ENCODE measurements at regions not wholly inside any gene's neighbourhood (a gene's known extent, or its start where the extent isn't known, plus 50 kb on each side); places are given as distances from the start of the nearest gene placed in this dataset.

GRCh38 chr13:102461302-102461701, 59.5 kb upstream of the FGF14 start:
- no peaks in the 10 kb centered on the region for H4K20me1 ChIP-seq (ENCODE audit: insufficient read depth)
- no peaks in the 10 kb centered on the region for H3K36me3 ChIP-seq (ENCODE audit: insufficient read depth, low read length)
- H3K79me2 ChIP-seq (replicated peaks; ENCODE audit: insufficient read depth, low read length) = no peaks in the 10 kb centered on the region

GRCh38 chr13:102460806-102461205, 59.0 kb upstream of the FGF14 start:
- TF ChIP-seq, protein P1, sequence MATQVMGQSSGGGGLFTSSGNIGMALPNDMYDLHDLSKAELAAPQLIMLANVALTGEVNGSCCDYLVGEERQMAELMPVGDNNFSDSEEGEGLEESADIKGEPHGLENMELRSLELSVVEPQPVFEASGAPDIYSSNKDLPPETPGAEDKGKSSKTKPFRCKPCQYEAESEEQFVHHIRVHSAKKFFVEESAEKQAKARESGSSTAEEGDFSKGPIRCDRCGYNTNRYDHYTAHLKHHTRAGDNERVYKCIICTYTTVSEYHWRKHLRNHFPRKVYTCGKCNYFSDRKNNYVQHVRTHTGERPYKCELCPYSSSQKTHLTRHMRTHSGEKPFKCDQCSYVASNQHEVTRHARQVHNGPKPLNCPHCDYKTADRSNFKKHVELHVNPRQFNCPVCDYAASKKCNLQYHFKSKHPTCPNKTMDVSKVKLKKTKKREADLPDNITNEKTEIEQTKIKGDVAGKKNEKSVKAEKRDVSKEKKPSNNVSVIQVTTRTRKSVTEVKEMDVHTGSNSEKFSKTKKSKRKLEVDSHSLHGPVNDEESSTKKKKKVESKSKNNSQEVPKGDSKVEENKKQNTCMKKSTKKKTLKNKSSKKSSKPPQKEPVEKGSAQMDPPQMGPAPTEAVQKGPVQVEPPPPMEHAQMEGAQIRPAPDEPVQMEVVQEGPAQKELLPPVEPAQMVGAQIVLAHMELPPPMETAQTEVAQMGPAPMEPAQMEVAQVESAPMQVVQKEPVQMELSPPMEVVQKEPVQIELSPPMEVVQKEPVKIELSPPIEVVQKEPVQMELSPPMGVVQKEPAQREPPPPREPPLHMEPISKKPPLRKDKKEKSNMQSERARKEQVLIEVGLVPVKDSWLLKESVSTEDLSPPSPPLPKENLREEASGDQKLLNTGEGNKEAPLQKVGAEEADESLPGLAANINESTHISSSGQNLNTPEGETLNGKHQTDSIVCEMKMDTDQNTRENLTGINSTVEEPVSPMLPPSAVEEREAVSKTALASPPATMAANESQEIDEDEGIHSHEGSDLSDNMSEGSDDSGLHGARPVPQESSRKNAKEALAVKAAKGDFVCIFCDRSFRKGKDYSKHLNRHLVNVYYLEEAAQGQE (IDR thresholded peaks at IDR 0.05; ENCODE audit: borderline replicate concordance) = no peak
- TF ChIP-seq CTCF (IDR thresholded peaks at IDR 0.05; ENCODE audit: poor library complexity, severe bottlenecking) = no peak
- no peak for TF ChIP-seq EZH2 (IDR thresholded peaks at IDR 0.05; ENCODE audit: borderline replicate concordance, insufficient read depth, low read length, poor library complexity, severe bottlenecking)
- no peak for TF ChIP-seq RAD21 (conservative IDR thresholded peaks at IDR 0.05)
- no peak for TF ChIP-seq EP300 (conservative IDR thresholded peaks at IDR 0.05; ENCODE audit: poor library complexity, severe bottlenecking)
- TF ChIP-seq SMC3 (conservative IDR thresholded peaks at IDR 0.05; ENCODE audit: poor library complexity) = no peak
- no peak for TF ChIP-seq TAF1 (IDR thresholded peaks at IDR 0.05; ENCODE audit: low read depth)
- no peak for TF ChIP-seq POLR2AphosphoS5 (IDR thresholded peaks at IDR 0.05)
- no peak for TF ChIP-seq MXI1 (conservative IDR thresholded peaks at IDR 0.05; ENCODE audit: poor library complexity, severe bottlenecking)
- Histone ChIP-seq H3K4me3 (ENCODE audit: low read length) (no peak overlapping the region), H3K79me2 (replicated peaks; ENCODE audit: insufficient read depth, low read length) (no peaks in the 10 kb centered on the region), H3K9me3 (ENCODE audit: low read length) (no peaks in the 10 kb centered on the region), H3K9me2 (ENCODE audit: insufficient read depth, low read length) (no peaks in the 10 kb centered on the region), H4K20me1 (ENCODE audit: insufficient read depth) (no peaks in the 10 kb centered on the region), H3K4me2 (ENCODE audit: low read length) (no peak overlapping the region), H3K27ac (ENCODE audit: low read length) (no peak overlapping the region), H3K9ac (ENCODE audit: low read length) (no peak overlapping the region), H2AFZ (ENCODE audit: low read depth, low read length) (no peak overlapping the region), H3F3A (ENCODE audit: insufficient read depth, low read length, poor library complexity, severe bottlenecking) (no peaks in the 10 kb centered on the region), H3K36me3 (ENCODE audit: insufficient read depth, low read length) (no peaks in the 10 kb centered on the region), H3K27me3 (ENCODE audit: insufficient read depth, low read depth, low read length) (no peaks in the 10 kb centered on the region)

More at GRCh38 chr13:102461302-102461701, 59.5 kb upstream of the FGF14 start:
- Histone ChIP-seq H3K9me2 (ENCODE audit: insufficient read depth, low read length) (no peaks in the 10 kb centered on the region), H3K4me3 (ENCODE audit: low read length) (no peak overlapping the region), H3K9ac (ENCODE audit: low read length) (no peak overlapping the region), H3K27ac (ENCODE audit: low read length) (no peak overlapping the region), H3K4me2 (ENCODE audit: low read length) (no peak overlapping the region), H2AFZ (ENCODE audit: low read depth, low read length) (no peak overlapping the region), H3K27me3 (ENCODE audit: insufficient read depth, low read depth, low read length) (no peaks in the 10 kb centered on the region), H3K9me3 (ENCODE audit: low read length) (no peaks in the 10 kb centered on the region), H3F3A (ENCODE audit: insufficient read depth, low read length, poor library complexity, severe bottlenecking) (no peaks in the 10 kb centered on the region)
- TF ChIP-seq RAD21 (conservative IDR thresholded peaks at IDR 0.05) = no peak
- TF ChIP-seq TAF1 (IDR thresholded peaks at IDR 0.05; ENCODE audit: low read depth) = no peak

DNA sequence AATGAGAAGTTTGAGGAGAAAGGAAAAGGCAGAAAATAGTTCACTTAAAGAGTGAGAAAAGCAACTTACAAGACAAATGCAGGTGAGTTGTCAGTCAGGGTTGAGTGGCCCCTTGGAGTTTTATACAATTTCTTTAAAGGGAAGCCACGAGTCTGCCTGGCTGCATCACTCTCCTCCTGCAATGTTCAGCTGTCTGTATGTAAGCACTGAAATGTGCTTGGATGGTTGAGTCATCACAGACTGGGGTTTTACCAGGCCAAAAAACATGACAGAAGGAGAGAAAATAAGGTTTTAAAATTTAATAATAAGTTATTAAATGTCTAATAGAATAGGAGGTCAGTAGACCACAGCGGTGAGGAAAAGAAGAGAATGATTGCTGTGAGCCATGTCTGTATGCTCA, 51.0 kb upstream of the FGF14 start:
- no peak overlapping the region for H2AFZ ChIP-seq (ENCODE audit: low read depth, low read length)
- H3K36me3 ChIP-seq (ENCODE audit: insufficient read depth, low read length) = no peaks in the 10 kb centered on the region
- no peaks in the 10 kb centered on the region for H3K9me2 ChIP-seq (ENCODE audit: insufficient read depth, low read length)
- H3K9ac ChIP-seq (ENCODE audit: low read length) = no peak overlapping the region
- TF ChIP-seq MXI1 (conservative IDR thresholded peaks at IDR 0.05; ENCODE audit: poor library complexity, severe bottlenecking) = no peak
- no peak for TF ChIP-seq CTCF (IDR thresholded peaks at IDR 0.05; ENCODE audit: poor library complexity, severe bottlenecking)
- TF ChIP-seq EZH2 (IDR thresholded peaks at IDR 0.05; ENCODE audit: borderline replicate concordance, insufficient read depth, low read length, poor library complexity, severe bottlenecking) = no peak
- TF ChIP-seq, protein P1 (IDR thresholded peaks at IDR 0.05; ENCODE audit: borderline replicate concordance) = no peak
- TF ChIP-seq TAF1 (IDR thresholded peaks at IDR 0.05; ENCODE audit: low read depth) = no peak
- no peak for TF ChIP-seq SMC3 (conservative IDR thresholded peaks at IDR 0.05; ENCODE audit: poor library complexity)
- no peak for TF ChIP-seq EP300 (conservative IDR thresholded peaks at IDR 0.05; ENCODE audit: poor library complexity, severe bottlenecking)
- no peak for TF ChIP-seq POLR2AphosphoS5 (IDR thresholded peaks at IDR 0.05)
- TF ChIP-seq RAD21 (conservative IDR thresholded peaks at IDR 0.05) = no peak
- H3K4me3 ChIP-seq (ENCODE audit: low read length) = no peak overlapping the region
- no peak overlapping the region for H3K27ac ChIP-seq (ENCODE audit: low read length)
- no peaks in the 10 kb centered on the region for H3K79me2 ChIP-seq (replicated peaks; ENCODE audit: insufficient read depth, low read length)
- H3K27me3 ChIP-seq (ENCODE audit: insufficient read depth, low read depth, low read length) = no peaks in the 10 kb centered on the region
- no peaks in the 10 kb centered on the region for H3F3A ChIP-seq (ENCODE audit: insufficient read depth, low read length, poor library complexity, severe bottlenecking)
- H4K20me1 ChIP-seq (ENCODE audit: insufficient read depth) = no peaks in the 10 kb centered on the region
- H3K4me2 ChIP-seq (ENCODE audit: low read length) = no peak overlapping the region
- H3K9me3 ChIP-seq (ENCODE audit: low read length) = no peaks in the 10 kb centered on the region
